ENCODE measurements at regions not wholly inside any gene's neighbourhood (a gene's known extent, or its start where the extent isn't known, plus 50 kb on each side); places are given as distances from the start of the nearest gene placed in this dataset.

DNA sequence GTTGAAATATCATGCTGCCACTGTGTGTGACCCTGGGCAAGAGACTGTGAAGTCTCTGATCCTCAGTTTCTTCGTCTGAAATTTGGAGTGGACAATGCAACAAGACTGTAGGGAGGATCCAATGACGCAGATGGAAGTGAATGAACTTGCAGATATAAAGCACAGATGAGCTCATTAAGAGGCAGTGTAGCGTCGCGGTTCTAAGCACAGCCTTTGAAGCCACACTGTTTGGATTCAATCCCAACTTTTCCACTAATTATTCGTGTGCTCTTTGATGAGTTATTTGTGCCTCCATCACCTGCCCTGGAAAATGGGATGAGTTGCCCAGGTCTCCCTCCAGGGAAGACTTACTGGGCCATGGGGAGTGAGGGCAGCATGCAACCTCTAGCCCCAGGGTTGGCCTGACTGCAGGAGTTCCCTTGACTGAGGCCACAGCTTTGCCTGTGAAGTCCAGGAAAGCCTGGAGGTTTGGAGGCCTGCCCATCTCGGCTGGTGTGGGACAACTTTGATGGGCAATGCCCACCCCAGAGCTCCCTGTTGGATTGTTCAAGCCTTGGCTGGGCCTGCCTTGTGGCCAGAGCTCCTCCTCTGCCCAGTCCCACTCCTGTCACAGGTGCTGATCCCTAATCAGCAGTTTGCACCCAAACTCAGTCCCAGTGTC, 266.0 kb upstream of the B3GAT1 start:
- Histone ChIP-seq H3K9me3 (peaks cover 0 to 2% of the 10 kb centered on the region in 2 donors), H3K36me3 (no peaks in the 10 kb centered on the region), H3K4me1 (no peaks in the 10 kb centered on the region), H3K27ac (no peak overlapping the region), H3K4me3 (no peak overlapping the region), H3K27me3 (peaks cover 0 to 12% of the 10 kb centered on the region in 2 donors)
- TF ChIP-seq, protein P1, sequence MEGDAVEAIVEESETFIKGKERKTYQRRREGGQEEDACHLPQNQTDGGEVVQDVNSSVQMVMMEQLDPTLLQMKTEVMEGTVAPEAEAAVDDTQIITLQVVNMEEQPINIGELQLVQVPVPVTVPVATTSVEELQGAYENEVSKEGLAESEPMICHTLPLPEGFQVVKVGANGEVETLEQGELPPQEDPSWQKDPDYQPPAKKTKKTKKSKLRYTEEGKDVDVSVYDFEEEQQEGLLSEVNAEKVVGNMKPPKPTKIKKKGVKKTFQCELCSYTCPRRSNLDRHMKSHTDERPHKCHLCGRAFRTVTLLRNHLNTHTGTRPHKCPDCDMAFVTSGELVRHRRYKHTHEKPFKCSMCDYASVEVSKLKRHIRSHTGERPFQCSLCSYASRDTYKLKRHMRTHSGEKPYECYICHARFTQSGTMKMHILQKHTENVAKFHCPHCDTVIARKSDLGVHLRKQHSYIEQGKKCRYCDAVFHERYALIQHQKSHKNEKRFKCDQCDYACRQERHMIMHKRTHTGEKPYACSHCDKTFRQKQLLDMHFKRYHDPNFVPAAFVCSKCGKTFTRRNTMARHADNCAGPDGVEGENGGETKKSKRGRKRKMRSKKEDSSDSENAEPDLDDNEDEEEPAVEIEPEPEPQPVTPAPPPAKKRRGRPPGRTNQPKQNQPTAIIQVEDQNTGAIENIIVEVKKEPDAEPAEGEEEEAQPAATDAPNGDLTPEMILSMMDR (IDR thresholded peaks at IDR 0.05) = no peak
- no peak for ATAC-seq
- intact Hi-C loops (cut with DNase I) = no loop called here
- no peak for DNase-seq

DNA sequence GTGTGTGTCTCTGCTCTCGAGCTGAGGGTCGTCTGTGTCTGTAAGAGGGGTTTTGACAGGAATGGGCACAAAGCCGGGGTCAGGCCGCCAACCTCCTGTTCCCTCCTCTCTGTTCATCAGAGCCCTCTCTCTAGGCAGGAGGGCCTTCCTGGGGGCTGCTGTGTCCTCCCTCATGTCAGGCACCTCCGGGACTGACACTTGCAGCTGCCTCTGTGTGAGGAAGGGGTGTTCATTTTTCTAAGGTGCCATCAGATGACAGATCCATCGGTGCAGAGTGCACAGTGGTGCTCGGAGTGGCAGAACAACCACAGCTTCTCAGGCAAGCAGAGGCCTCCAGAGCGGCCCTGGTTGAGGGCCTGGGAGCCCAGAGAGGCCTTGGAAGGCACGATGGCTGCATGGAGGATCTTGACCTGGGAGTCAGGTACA, 265.4 kb upstream of the B3GAT1 start:
- Histone ChIP-seq H3K4me1 (no peaks in the 10 kb centered on the region), H3K36me3 (no peaks in the 10 kb centered on the region), H3K4me3 (no peak overlapping the region), H3K27me3 (peaks cover 0 to 9% of the 10 kb centered on the region in 2 donors), H3K27ac (no peak overlapping the region), H3K9me3 (peaks cover 0 to 2% of the 10 kb centered on the region in 2 donors)
- ATAC-seq (no peak), DNase-seq (no peak)
- TF ChIP-seq, protein P1 (IDR thresholded peaks at IDR 0.05) = no peak
- intact Hi-C loops (cut with DNase I) = no loop called here

DNA sequence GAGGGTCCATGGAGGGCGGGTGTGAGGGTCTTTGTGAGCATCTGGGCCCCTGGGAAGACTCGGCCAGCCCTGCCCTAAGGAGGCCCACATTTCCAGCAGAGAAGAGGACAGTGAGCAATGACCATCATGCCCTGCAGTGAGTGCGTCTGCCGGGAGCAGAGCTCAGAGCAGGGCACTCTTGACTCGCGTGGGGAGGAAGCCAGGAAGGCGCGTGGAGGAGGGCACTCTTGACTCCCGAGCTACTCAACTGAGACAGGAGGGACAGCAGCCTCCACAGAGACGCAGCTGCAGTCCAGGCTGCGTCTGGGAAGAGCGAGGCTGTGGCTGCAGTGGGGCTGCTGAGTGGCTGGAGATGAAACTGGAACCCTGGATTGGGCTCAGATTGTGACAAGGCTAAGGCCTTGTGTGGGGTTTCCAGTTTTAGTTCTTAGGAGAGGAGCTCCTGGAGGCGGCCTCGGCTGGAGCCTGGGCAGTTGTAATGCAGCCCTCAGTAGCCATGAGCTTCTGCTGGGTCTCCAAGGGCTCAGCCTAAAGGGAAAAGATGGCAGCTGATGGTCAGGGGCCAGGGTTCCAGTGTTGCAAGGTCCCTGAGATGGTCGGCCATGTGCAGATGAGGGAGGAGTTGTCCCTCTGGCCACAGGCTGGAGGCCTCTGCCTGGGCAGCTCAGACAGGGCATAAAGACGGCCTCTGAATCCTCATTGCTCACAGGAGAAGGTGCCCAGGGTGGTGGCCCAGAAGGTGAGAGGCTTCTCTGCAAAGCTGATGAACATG, 264.7 kb upstream of the B3GAT1 start:
- Histone ChIP-seq H3K9me3 (peaks cover 0 to 2% of the 10 kb centered on the region in 2 donors), H3K27ac (no peak overlapping the region), H3K4me3 (no peak overlapping the region), H3K27me3 (peaks cover 0 to 2% of the 10 kb centered on the region in 2 donors), H3K36me3 (no peaks in the 10 kb centered on the region), H3K4me1 (no peaks in the 10 kb centered on the region)
- no peak for ATAC-seq
- DNase-seq = no peak
- TF ChIP-seq, protein P1 (IDR thresholded peaks at IDR 0.05) = no peak
- intact Hi-C loops (cut with DNase I) = no loop called here

DNA sequence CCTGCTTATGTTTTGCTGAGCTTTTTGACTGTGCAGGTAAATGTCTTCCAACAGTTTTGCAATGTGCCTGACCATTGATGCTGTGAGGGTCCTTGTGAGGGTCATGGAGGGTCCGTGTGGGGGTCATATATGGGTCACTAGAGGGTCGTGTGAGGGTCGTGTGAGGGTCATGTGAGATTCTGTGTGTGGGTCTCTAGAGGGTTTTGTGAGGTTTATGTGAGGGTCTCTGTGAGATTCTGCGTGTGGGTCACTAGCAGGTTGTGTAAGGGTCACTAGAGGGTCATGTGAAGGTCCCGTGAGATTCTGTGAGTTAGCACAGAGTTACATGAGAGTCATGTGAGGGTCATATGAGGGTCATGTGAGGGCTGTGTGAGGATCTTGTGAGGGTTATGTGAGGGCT, 263.9 kb upstream of the B3GAT1 start:
- H3K36me3 ChIP-seq = no peaks in the 10 kb centered on the region
- intact Hi-C loops (cut with DNase I) = no loop called here
- no peak overlapping the region for H3K27ac ChIP-seq
- H3K9me3 ChIP-seq = peaks cover 0 to 2% of the 10 kb centered on the region in 2 donors
- no peak for ATAC-seq
- H3K4me1 ChIP-seq = no peaks in the 10 kb centered on the region
- no peak for DNase-seq
- peaks cover 0 to 6% of the 10 kb centered on the region in 2 donors for H3K27me3 ChIP-seq
- no peak overlapping the region for H3K4me3 ChIP-seq
- TF ChIP-seq, protein P1 (IDR thresholded peaks at IDR 0.05) = no peak

DNA sequence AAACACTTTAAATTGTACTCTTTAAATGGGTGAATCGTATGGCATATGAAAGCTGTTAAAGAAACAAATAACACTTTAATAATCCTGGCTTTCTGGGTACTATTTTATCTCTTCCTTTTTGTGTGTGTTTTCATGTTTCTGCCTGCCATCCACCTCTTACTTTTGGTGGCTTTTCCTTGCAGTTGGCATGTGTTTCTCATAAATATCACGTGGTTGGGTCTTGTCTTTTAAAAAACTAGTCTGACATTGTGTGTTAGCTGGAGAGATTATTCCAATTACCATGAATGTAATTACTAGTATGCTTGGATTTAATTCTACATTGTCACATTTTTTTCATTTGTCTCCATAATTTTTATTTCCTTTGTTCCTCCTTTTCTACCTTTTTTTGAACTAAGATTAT, 262.9 kb upstream of the B3GAT1 start:
- Histone ChIP-seq H3K27me3 (peaks cover 0 to 16% of the 10 kb centered on the region in 2 donors), H3K4me1 (no peaks in the 10 kb centered on the region), H3K9me3 (peaks cover 0 to 2% of the 10 kb centered on the region in 2 donors), H3K27ac (no peak overlapping the region), H3K36me3 (no peaks in the 10 kb centered on the region), H3K4me3 (no peak overlapping the region)
- TF ChIP-seq, protein P1 (IDR thresholded peaks at IDR 0.05) = no peak
- no peak for DNase-seq
- no peak for ATAC-seq
- intact Hi-C loops (cut with DNase I) = no loop called here

Data from left lung (tissue), 4 donors.